Testis (tissue), 2 donors: ENCODE measurements at regions not wholly inside any gene's neighbourhood (a gene's known extent, or its start where the extent isn't known, plus 50 kb on each side); places are given as distances from the start of the nearest gene placed in this dataset.

Experiments
- DNase-seq: peaks from one replicate; pipeline ENCODE4 v3.0.0-alpha.2; 2019
- H3K27ac ChIP-seq, 2 donors: fragments of 200-600 bp; sonication (generic); one replicate each; pipeline ENCODE4 v1.5.1; 2019
- H3K27me3 ChIP-seq: fragments of 200-600 bp; sonication (generic); one replicate; pipeline ENCODE4 v1.5.1; 2019
- H3K36me3 ChIP-seq: fragments of 200-600 bp; sonication (generic); one replicate; pipeline ENCODE4 v1.5.1; 2017; ENCODE audit warnings: low read depth; ENCODE audit errors: missing control alignments
- H3K4me1 ChIP-seq: fragments of 200-600 bp; sonication (generic); one replicate; pipeline ENCODE4 v1.5.1; 2019
- H3K4me3 ChIP-seq, 2 donors: fragments of 200-600 bp; sonication (generic); one replicate each; pipeline ENCODE4 v1.5.1; 2017 to 2019
- H3K9me3 ChIP-seq: fragments of 200-600 bp; sonication (generic); one replicate; pipeline ENCODE4 v1.5.1; 2017
- POLR2A ChIP-seq: fragments of 450-650 bp; IDR thresholded peaks from one replicate; pipeline ENCODE4 v1.6.1; 2017; ENCODE audit warnings: antibody characterized with exemption, mild to moderate bottlenecking, moderate library complexity
- WGBS, 2 donors: methylation state at CpG; one replicate each; pipeline ENCODE4 v1.1.5; 2018; 5-methylcytosine and 5-hydroxymethylcytosine counted together
- intact Hi-C: fragments of 100-400 bp; cut with DNase I; formaldehyde crosslinking; loops from one replicate; pipeline ENCODE4 v1.15.1; 2023; ENCODE audit warnings: low total_unique reads
- TF ChIP-seq, protein P1 (sequence below), 3 experiments: fragments of 450-650 bp in 2 of 3; fragments of 200-600 bp in 1 of 3; sonication (generic) in 1 of 3; IDR thresholded peaks; one replicate each; pipeline ENCODE4 v1.5.1; 2016 to 2019; ENCODE audit warnings: antibody characterized with exemption in 3 of 3, mild to moderate bottlenecking in 2 of 3, moderate library complexity in 1 of 3

GRCh38 chr1:239771550-239771949 is 320.1 kb upstream of the FMN2 start:
- no peak overlapping the region for H3K4me3 ChIP-seq
- no peaks in the 10 kb centered on the region for H3K36me3 ChIP-seq
- H3K27ac ChIP-seq, result no peak overlapping the region
- no peaks in the 10 kb centered on the region for H3K4me1 ChIP-seq
- DNase-seq, result no peak
- TF ChIP-seq, protein P1, sequence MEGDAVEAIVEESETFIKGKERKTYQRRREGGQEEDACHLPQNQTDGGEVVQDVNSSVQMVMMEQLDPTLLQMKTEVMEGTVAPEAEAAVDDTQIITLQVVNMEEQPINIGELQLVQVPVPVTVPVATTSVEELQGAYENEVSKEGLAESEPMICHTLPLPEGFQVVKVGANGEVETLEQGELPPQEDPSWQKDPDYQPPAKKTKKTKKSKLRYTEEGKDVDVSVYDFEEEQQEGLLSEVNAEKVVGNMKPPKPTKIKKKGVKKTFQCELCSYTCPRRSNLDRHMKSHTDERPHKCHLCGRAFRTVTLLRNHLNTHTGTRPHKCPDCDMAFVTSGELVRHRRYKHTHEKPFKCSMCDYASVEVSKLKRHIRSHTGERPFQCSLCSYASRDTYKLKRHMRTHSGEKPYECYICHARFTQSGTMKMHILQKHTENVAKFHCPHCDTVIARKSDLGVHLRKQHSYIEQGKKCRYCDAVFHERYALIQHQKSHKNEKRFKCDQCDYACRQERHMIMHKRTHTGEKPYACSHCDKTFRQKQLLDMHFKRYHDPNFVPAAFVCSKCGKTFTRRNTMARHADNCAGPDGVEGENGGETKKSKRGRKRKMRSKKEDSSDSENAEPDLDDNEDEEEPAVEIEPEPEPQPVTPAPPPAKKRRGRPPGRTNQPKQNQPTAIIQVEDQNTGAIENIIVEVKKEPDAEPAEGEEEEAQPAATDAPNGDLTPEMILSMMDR (IDR thresholded peaks at IDR 0.05), result no peak
- no peaks in the 10 kb centered on the region for H3K9me3 ChIP-seq
- WGBS, 2 donors, result 85 to 91% methylated on average over 2 of the region's 2 CpGs
- intact Hi-C loops, result no loop called here
- no peaks in the 10 kb centered on the region for H3K27me3 ChIP-seq

GRCh38 chr1:239772446-239772845 is 319.2 kb upstream of the FMN2 start:
- H3K27ac ChIP-seq, result no peak overlapping the region

GRCh38 chr1:239775466-239775865 is 316.2 kb upstream of the FMN2 start:
- no peaks in the 10 kb centered on the region for H3K36me3 ChIP-seq
- H3K27ac ChIP-seq, result no peak overlapping the region
- no peaks in the 10 kb centered on the region for H3K27me3 ChIP-seq
- H3K9me3 ChIP-seq, result no peaks in the 10 kb centered on the region
- TF ChIP-seq, protein P1 (IDR thresholded peaks at IDR 0.05), result no peak
- no peak for TF ChIP-seq POLR2A
- no peak for DNase-seq
- H3K4me1 ChIP-seq, result no peaks in the 10 kb centered on the region
- intact Hi-C loops, result no loop called here
- WGBS, 2 donors, result 91 to 92% methylated on average over 6 of the region's 6 CpGs
- H3K4me3 ChIP-seq, result no peak overlapping the region

More at GRCh38 chr1:239772446-239772845, 319.2 kb upstream of the FMN2 start:
- WGBS, 2 donors, result 88% methylated on average over 4 of the region's 4 CpGs
- Histone ChIP-seq H3K4me1 (no peaks in the 10 kb centered on the region), H3K36me3 (no peaks in the 10 kb centered on the region), H3K27me3 (no peaks in the 10 kb centered on the region), H3K4me3 (no peak overlapping the region), H3K9me3 (no peaks in the 10 kb centered on the region)
- no peak for DNase-seq
- intact Hi-C loops, result no loop called here
- TF ChIP-seq POLR2A, result no peak
- TF ChIP-seq, protein P1 (IDR thresholded peaks at IDR 0.05), result no peak

DNA sequence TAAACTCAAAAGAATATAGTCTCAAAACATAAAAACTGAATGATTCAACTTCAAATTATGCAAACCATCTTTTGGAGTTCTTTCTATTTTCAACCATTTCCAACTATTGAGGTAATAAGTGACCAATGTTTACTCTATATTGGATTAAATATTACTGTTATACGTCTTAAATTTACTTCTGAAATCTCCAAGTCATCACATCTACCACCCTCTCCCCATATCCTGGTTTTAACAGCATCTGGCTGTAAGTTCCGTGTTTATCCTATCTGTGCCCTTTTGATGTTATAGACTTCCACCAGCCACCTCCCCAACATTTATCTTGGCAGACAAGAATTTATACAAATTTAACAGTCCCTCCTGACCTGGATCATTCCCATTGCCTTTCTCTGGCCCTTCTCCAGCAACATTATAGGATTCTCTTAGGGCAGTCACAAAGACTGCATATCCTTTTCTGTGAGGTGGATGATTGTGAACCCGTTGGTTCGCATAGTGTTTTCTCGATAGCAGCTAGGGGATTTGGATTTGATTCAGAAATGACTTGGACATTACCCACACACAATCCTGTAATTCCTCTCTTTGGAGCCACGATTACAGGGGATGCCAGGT is 313.4 kb upstream of the FMN2 start:
- Histone ChIP-seq H3K36me3 (no peaks in the 10 kb centered on the region), H3K9me3 (no peaks in the 10 kb centered on the region), H3K4me3 (no peak overlapping the region), H3K27me3 (no peaks in the 10 kb centered on the region), H3K27ac (no peak overlapping the region), H3K4me1 (no peaks in the 10 kb centered on the region)
- no peak for DNase-seq
- intact Hi-C loops, result no loop called here
- TF ChIP-seq POLR2A, result no peak
- TF ChIP-seq, protein P1 (IDR thresholded peaks at IDR 0.05), result no peak
- 58 to 60% methylated on average over 6 of the region's 6 CpGs for WGBS, 2 donors

DNA sequence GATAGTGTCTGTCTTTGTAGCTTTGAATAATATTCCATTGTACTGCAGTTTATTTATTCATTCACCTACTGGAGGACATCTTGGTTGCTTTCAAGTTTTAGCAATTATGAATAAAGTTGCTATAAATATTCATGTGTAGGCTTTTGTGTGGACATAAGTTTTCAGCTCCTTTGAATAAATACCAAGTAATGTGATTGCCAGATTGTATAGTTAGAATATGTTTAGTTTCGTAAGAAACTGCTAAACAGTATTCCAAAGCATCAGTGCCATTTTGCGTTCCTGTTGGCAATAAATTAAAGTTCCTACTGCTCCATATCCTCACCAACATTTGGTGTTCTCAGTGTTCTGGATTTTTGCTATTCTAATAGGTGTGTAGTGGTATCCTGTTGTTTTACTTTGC is 311.7 kb upstream of the FMN2 start:
- H3K27ac ChIP-seq, result no peak overlapping the region
- no peaks in the 10 kb centered on the region for H3K27me3 ChIP-seq
- TF ChIP-seq, protein P1 (IDR thresholded peaks at IDR 0.05), result no peak
- TF ChIP-seq POLR2A, result no peak
- no peaks in the 10 kb centered on the region for H3K4me1 ChIP-seq
- no peak for DNase-seq
- WGBS, 2 donors, result 95 to 97% methylated on average over 2 of the region's 2 CpGs
- no peak overlapping the region for H3K4me3 ChIP-seq
- intact Hi-C loops, result no loop called here
- H3K9me3 ChIP-seq, result no peaks in the 10 kb centered on the region
- no peaks in the 10 kb centered on the region for H3K36me3 ChIP-seq
